HEK293 (cell line): ENCODE measurements at regions not wholly inside any gene's neighbourhood (a gene's known extent, or its start where the extent isn't known, plus 50 kb on each side); places are given as distances from the start of the nearest gene placed in this dataset.

ENCODE experiments used
- BCL11A ChIP-seq: fragments of 450-650 bp; formaldehyde crosslinking; IDR thresholded peaks from 2 replicates; pipeline ENCODE4 v1.5.1; 2016; ENCODE audit warnings: low read depth, missing biosample characterization, missing genetic modification characterization
- CTCF ChIP-seq: fragments of 450-650 bp; formaldehyde crosslinking; IDR thresholded peaks from 2 replicates; pipeline ENCODE4 v1.5.1; 2016; ENCODE audit warnings: missing biosample characterization, missing genetic modification characterization
- ELK4 ChIP-seq: IDR thresholded peaks from 2 replicates; pipeline ENCODE4 v1.6.1; 2011; ENCODE audit warnings: mild to moderate bottlenecking, low read depth, low read length, borderline replicate concordance
- ZNF398 ChIP-seq: fragments of 450-650 bp; formaldehyde crosslinking; IDR thresholded peaks from 2 replicates; pipeline ENCODE4 v1.5.1; 2017; ENCODE audit warnings: missing biosample characterization, missing genetic modification characterization
- ZNF600 ChIP-seq: fragments of 450-650 bp; formaldehyde crosslinking; IDR thresholded peaks from 2 replicates; pipeline ENCODE4 v1.5.1; 2016; ENCODE audit warnings: missing biosample characterization, missing genetic modification characterization

- TF ChIP-seq CTCF (tag by site-specific recombination) (no peak), ZNF398 (no peak), ELK4 (no peak), ZNF600 (tag by site-specific recombination) (no peak), BCL11A (no peak)
These were observed 220.0 kb upstream of the NPVF start for GRCh38 chr7:25448301-25448700.
